Activated CD4-positive, alpha-beta T cell treated with anti-CD3 and anti-CD28 coated beads, Interleukin-2, Interleukin-6, amounts not matched to agents 100 ng/mL and 50 ng/mL, durations not matched to agents 16 hours and 8 hours (primary cell): ENCODE measurements at regions not wholly inside any gene's neighbourhood (a gene's known extent, or its start where the extent isn't known, plus 50 kb on each side); places are given as distances from the start of the nearest gene placed in this dataset.
A peak's percentile ranks its signal among the peaks of the same experiment; 100 is the strongest.

Source experiments
- DNase-seq: peaks from one replicate; pipeline ENCODE4 v3.0.0-alpha.2; 2020

DNA sequence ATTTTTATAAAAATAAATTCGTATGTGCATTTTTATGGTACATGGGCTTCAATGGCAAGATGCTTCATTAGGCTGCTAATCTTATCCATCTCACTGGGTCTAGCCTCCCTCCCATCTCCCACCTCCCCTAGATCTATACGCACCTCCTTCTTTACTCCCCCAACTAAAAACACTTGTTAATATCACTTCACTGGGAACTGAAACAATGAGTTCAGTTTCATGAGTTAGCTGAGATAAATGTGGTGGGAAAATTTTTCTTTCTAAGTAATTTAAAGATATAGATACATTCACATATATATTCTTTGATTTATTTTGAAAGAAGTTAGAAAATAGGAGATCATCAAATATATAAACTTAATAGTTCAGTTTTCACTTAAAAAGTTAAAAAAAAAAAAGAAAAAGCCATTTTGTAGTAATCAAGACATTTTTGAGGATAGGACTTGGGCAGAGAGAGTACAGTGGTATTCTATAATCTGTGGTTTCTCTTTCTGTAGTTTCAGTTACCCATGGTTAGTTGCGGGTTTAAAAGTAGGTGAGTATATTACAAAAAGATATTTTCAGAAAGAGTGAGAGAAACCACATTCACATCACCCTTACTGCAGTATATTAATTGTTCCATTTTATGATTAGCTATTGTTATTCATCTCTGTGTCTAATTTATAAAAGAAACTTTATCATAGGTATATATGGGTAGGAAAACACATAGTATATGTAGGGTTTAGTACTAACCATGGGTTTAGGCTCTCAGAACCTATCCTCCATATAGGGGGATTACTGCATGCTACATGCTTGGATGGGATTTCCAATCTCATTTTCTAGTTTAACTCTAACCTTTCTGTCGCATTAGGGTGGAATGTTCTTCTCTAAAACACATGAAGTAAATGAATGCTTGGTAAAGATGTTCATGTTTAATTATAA lies 316.0 kb upstream of the CBLB start:
- peak; percentile 49 for DNase-seq

- no peak for DNase-seq
These were observed 317.1 kb upstream of the CBLB start for GRCh38 chr3:106185949-106186348.

DNA sequence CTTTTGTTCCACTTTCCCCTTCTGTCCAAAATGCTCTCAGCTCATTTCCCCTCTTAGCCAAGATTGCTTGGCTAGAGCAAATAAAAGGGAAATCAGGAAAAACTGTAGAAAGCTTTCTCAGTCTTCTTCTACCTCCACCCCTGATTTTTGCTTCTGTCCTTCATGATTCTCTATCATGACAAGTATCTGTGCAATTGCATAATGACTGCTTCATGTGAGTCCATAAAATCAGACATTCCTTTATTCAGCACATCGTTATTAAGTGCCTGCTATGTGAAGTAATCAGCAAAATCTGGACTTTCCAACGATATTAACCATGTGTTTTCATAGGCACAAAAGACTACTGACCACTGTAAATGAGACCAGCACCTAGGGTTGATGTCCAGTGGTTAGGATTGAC lies 321.5 kb upstream of the CBLB start:
- no peak for DNase-seq

DNA sequence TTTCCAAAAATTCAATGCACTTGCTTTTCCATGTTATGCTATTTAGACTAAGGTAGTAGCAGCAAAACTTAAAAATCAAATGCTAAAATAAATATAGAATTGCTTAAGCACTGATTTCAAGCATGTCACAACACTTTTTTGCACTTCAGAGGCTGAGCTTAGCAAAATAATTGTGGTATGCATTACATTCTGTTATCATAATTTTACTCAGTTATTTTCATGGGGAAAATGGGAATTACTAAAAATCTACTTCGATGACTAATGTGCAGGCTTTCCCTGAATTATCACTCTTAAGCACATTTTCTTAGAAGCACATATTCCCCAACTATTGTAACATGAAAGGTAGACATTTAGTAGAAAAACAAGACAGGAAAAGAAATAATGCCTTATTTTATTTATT lies 322.4 kb upstream of the CBLB start:
- no peak for DNase-seq

DNA sequence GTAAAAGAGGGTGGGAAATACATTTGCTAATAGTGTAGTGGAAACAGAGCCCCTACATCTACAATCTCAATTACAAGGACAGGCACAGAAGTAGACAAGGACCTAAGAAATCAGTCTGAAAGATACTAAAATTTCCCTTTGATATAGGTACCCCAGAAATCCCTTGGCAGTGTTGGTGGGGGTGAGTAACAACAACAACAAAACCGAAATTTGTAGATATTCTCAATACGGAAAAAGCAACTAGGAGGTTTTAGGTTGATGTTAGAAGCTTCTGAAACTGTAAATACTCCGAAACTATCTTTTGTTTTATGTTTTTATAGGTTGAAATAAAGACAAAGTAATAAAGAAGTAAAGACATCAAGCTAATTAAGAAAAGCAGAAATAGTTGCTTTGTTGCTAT lies 323.1 kb upstream of the CBLB start:
- DNase-seq = no peak

DNA sequence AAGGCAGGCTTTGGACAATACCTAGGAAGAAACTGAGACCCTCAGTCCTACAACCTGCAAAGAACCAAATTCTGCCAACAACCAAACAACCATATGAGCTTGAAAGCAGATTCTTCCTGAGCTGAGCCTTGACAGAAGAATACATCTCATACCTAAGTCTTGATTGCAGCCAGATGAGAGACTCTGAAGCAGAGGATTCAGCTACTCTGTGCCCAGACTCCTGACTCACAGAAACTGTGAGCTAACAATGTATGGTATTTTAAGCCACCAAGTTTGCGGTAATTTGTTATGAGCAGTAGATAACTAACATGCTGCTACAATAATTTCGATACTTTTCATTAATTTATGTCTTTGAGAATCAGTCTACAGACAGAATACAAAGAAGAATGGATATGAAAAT lies 325.1 kb upstream of the CBLB start:
- no peak for DNase-seq

DNA sequence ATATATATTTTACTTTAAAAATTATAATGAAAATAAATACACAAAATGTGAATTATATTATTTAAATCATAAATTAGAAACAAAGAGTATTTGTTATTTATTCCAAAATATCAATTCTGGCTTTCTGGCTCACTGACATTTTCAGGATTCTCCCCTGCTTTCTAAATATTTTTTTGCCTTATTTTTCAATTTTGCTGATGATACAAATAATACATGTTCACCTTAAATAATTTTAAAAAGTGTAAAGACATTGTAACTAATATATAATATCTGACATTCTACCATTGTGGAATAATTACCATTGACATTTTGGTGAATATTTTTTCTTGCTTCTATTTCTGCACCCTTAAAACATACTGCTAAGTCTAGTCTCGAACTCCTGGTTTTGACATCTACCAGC lies 325.9 kb upstream of the CBLB start:
- DNase-seq = no peak

DNA sequence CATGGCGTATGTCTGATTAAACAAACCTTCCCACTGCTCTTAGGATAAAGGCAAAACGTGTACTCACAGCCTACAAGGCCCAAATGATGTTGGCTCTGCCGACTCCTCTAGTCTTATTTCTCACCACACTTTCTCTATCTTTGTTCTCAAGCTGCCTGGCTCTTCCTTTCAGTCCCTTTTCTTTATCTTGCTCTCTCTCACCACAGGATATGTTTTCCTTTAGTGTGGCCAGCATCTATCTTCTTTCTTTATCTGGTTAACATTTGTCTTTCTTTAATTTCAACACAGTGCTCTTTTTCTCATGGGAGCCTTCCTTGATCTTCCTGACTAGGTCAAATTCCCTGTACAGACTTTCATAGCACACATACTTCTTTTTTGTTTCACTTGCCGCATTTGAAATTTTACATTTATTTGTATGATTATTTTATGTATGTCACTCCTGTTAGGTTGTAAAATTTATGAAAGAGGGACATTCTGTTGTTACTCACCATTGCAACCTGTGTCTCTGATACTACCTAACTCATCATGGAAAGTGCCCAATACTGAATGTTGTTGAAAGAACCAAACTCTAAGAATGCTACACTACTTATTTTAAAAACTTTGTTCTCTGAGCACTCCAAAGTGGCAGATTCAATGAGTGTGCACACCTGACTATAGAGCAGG lies 328.9 kb upstream of the CBLB start:
- DNase-seq = no peak

DNA sequence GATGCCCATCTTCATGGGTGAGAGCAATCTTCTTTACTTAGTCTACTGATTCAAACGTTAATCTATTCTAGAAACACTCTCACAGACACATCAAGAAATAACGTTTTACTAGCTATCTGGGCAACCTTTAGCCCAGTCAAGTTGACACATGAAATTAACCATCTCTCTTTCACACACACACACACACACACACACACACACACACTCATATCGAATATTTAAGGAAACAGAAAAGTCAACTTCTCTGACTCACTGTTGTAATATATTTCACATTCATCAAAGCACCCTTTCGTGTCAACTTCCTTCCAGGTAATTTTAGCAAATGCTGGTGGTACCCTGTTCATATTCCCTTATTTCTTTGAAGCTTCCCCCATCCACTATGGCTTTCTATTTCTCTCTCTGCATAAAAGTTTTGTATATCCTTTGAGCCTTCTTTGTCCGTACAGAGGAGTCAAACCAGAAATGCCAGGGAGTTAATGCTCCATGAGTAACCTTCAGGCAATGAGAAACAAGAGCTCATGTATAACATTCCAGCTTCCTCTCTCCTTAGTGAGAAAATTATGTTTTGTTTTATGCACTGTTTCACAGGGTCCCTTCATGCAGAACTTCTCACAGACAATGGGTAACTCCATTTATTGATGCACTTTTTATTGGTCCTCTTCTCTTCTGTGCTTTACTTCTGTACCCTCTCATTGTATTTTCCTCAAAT lies 335.5 kb upstream of the CBLB start:
- DNase-seq = no peak

DNA sequence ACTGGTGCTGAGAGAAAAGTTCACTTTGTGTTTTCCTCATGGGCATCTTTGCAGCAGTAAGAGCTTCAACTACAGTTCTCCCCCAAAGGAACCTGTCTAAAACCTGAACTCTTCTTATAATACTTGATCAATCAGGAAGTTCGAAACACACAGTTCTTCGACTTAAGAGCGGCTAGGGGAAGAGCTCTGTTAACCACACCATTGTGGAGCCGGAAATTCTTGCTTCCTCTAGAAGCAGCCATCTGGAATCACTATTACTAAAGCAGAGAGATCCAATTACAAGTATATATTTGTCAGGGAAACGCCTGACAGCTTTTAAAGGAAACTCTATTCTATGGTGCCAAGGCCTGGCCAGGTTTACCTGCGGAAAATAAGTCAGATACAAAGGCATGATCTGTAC lies 337.3 kb upstream of the CBLB start:
- peak; percentile 74 for DNase-seq

GRCh38 chr3:106206613-106207012 lies 337.8 kb upstream of the CBLB start:
- no peak for DNase-seq

GRCh38 chr3:106208251-106208650 lies 339.4 kb upstream of the CBLB start:
- no peak for DNase-seq

DNA sequence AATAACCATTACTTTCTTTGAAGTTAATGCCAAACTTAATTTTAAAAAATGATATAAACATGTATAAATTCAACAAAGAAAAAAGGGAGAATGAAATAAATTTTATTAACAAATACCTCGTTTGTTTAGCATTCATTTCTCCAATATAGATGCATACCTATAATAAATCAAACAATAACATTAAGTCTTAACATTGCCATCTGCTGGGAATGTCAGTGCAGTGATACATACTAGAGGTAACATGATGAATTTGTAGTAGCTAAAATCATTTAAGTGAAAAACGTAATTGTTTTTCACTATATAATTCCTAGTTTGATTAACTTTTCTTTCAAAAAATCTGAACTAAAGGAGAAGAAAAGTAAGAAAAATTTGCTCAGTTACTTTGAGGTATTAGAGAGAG lies 340.2 kb upstream of the CBLB start:
- no peak for DNase-seq

- DNase-seq = no peak
These were observed 340.7 kb upstream of the CBLB start for GRCh38 chr3:106209482-106209881.

- no peak for DNase-seq
These were observed 342.1 kb upstream of the CBLB start for GRCh38 chr3:106210923-106211322.

- no peak for DNase-seq
These were observed 343.9 kb upstream of the CBLB start for GRCh38 chr3:106212665-106213222.

GRCh38 chr3:106213954-106214353 lies 345.1 kb upstream of the CBLB start:
- no peak for DNase-seq

- no peak for DNase-seq
These were observed 345.8 kb upstream of the CBLB start for GRCh38 chr3:106214641-106215040.

GRCh38 chr3:106215047-106215446 lies 346.2 kb upstream of the CBLB start:
- peak; percentile 75 for DNase-seq

DNA sequence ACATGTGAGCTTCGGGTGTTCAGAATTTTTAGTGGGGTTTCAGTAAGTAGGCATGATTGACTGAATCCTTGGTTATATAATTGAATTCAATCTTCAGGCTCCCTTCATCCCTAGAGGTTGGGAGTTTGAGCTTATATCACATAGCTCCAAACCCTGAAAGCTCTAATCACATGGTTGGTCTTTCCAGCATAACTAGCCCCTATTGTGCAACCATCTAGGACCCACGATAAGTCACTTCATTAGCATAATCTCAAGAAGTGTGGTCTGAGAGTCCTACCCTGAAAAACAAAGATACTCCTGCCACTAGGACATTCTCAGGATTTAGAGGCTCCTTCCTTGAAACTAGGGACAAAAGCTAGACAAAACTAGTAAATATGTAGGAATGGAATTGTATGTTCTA lies 348.9 kb upstream of the CBLB start:
- DNase-seq = no peak

DNA sequence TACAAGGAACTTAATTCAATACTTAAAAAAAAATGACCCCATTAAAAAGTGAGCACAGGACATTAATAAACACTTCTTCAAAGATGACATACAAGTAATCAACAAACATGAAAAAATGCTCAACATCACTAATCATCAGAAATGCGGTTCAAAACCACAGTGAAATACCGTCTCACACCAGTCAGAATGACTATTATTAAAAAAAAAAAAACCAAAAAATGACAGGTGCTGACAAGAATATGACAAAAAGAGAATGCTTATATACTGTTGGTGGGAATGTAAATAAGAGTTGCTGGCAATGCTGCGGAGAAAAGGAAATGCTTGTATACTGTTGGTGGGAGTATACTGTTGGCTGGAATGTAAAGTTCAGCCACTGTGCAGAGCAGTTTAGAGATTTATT lies 358.3 kb upstream of the CBLB start:
- no peak for DNase-seq

- peak; percentile 40 for DNase-seq
These were observed 359.5 kb upstream of the CBLB start for GRCh38 chr3:106228271-106228670.

DNA sequence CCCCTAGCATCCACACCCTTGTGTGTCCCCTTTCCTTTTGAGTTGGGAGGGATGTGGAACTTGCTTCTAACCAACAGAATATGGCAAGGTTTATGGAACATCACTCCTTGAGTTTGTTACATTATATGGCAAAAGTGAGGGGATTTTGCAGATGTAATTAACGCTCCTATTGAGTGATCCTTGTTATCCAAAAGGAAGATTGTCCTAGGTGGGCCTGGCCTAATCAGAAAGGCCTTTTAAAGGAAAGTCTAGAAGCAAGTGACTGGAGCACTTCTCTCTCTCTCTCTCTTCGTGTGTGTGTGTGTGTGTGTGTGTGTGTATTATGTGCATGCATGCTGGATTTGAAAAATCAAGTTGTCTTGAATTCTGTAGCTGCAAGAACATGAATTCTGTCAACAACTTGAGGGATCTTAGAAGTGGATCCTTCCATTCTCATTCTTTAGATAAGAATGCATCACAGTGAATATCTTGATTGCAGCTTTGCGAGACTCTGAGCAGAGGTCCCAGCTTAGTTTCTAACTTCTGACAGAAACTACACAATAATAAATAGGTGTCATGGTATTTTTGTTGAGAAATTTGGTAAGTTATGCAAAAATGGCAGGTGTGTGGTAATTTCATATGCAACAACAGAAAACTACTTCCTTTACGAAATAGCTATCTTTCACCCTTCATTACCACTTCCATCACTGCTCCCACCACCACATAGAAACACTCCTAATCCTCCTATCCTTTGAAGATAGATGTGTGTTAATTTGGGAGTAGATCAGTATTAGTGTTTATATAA lies 360.9 kb upstream of the CBLB start:
- DNase-seq = no peak
